Hematopoietic multipotent progenitor cell treated with erythropoietin and hydrocortisone succinate and interleukin-3 and kit ligand, for 8 days (in vitro differentiated cells): ENCODE measurements at regions not wholly inside any gene's neighbourhood (a gene's known extent, or its start where the extent isn't known, plus 50 kb on each side); places are given as distances from the start of the nearest gene placed in this dataset.
A peak's percentile ranks its signal among the peaks of the same experiment; 100 is the strongest.

ENCODE experiments used
- DNase-seq: peaks from one replicate; pipeline ENCODE4 v3.0.0-alpha.2; 2015

GRCh38 chr10:2688958-2689357 is 378.4 kb upstream of the PFKP start:
- no peak for DNase-seq

GRCh38 chr10:2686691-2687090 is 380.7 kb upstream of the PFKP start:
- DNase-seq = no peak

GRCh38 chr10:2682491-2682890 is 384.9 kb upstream of the PFKP start:
- DNase-seq = no peak

- DNase-seq = no peak
Observed at GRCh38 chr10:2681891-2682290, 385.5 kb upstream of the PFKP start.

GRCh38 chr10:2680821-2681220 is 386.5 kb upstream of the PFKP start:
- no peak for DNase-seq

GRCh38 chr10:2679646-2680045 is 387.7 kb upstream of the PFKP start:
- no peak for DNase-seq

GRCh38 chr10:2676455-2676854 is 390.9 kb upstream of the PFKP start:
- DNase-seq = no peak

- DNase-seq = no peak
Observed at GRCh38 chr10:2674451-2674850, 392.9 kb upstream of the PFKP start.

- DNase-seq = no peak
Observed at GRCh38 chr10:2670864-2671263, 396.5 kb upstream of the PFKP start.

GRCh38 chr10:2665772-2666171 is 401.6 kb upstream of the PFKP start:
- no peak for DNase-seq

GRCh38 chr10:2660276-2660675 is 407.1 kb upstream of the PFKP start:
- DNase-seq = no peak

GRCh38 chr10:2659660-2660209 is 407.6 kb upstream of the PFKP start:
- DNase-seq = no peak

GRCh38 chr10:2658780-2659179 is 408.6 kb upstream of the PFKP start:
- DNase-seq = no peak

GRCh38 chr10:2650328-2650727 is 417.0 kb upstream of the PFKP start:
- DNase-seq = no peak

GRCh38 chr10:2641028-2641427 is 426.3 kb upstream of the PFKP start:
- DNase-seq = no peak

- DNase-seq = peak; percentile 48
Observed at GRCh38 chr10:2633630-2634029, 433.7 kb upstream of the PFKP start.

GRCh38 chr10:2631557-2632205 is 435.7 kb upstream of the PFKP start:
- no peak for DNase-seq

- no peak for DNase-seq
Observed at GRCh38 chr10:2628705-2629104, 438.6 kb upstream of the PFKP start.

- no peak for DNase-seq
Observed at GRCh38 chr10:2627969-2628368, 439.4 kb upstream of the PFKP start.

GRCh38 chr10:2625094-2625493 is 442.3 kb upstream of the PFKP start:
- no peak for DNase-seq

GRCh38 chr10:2623675-2624274 is 443.6 kb upstream of the PFKP start:
- DNase-seq = no peak

GRCh38 chr10:2620827-2621521 is 446.4 kb upstream of the PFKP start:
- no peak for DNase-seq

GRCh38 chr10:2619916-2620315 is 447.4 kb upstream of the PFKP start:
- DNase-seq = peak; percentile 76

- DNase-seq = peak; percentile 71
Observed at GRCh38 chr10:2619472-2619871, 447.9 kb upstream of the PFKP start.
